H1 (cell line): ENCODE measurements at regions not wholly inside any gene's neighbourhood (a gene's known extent, or its start where the extent isn't known, plus 50 kb on each side); places are given as distances from the start of the nearest gene placed in this dataset.

Experiments used
- CTCF ChIA-PET: fragments of 300-600 bp; sonication (Branson Sonifier 250); formaldehyde crosslinking; loops from one replicate; lab custom pipeline; 2021; ENCODE audit not compliant: partially characterized antibody; lab: Charles Lee
- POLR2A ChIA-PET: fragments of 300-600 bp; sonication (Branson Sonifier 250); formaldehyde crosslinking; loops from one replicate; lab custom pipeline; 2021; ENCODE audit warnings: inconsistent platforms; ENCODE audit not compliant: partially characterized antibody; lab: Charles Lee
- DNase-seq, 2 experiments: peaks; one replicate each; pipeline versions ENCODE4 v3.0.0 to v3.0.0-alpha.2; 2010 to 2022; ENCODE audit warnings: low spot score in 2 of 2, low read depth in 1 of 2, mixed read lengths in 1 of 2
- FAIRE-seq: peaks from 2 replicates; lab custom pipeline; 2011; peaks lifted over from hg19 to GRCh38; lab: Jason Lieb, UNC
- H2AFZ ChIP-seq: 2 replicates; pipeline ENCODE4 v1.8.1; 2012; ENCODE audit warnings: low read length, inconsistent platforms
- H2AK5ac ChIP-seq: 2 replicates; pipeline ENCODE4 v1.6.1; 2013; ENCODE audit warnings: low read depth, low read length
- H2BK120ac ChIP-seq: replicated peaks from 2 replicates; pipeline ENCODE3; 2013; ENCODE audit warnings: low read depth, low read length, inconsistent platforms
- H2BK12ac ChIP-seq: 2 replicates; pipeline ENCODE4 v1.6.1; 2013; ENCODE audit warnings: low read depth, low read length
- H2BK15ac ChIP-seq: 2 replicates; pipeline ENCODE4 v1.6.1; 2013; ENCODE audit warnings: low read length
- H2BK20ac ChIP-seq: 2 replicates; pipeline ENCODE4 v1.6.1; 2013; ENCODE audit warnings: low read length
- H2BK5ac ChIP-seq: 2 replicates; pipeline ENCODE4 v1.6.1; 2013; ENCODE audit warnings: low read depth, low read length
- H3K14ac ChIP-seq: 2 replicates; pipeline ENCODE4 v1.6.1; 2013; ENCODE audit warnings: inconsistent platforms; ENCODE audit not compliant: insufficient read length
- H3K18ac ChIP-seq: 2 replicates; pipeline ENCODE4 v1.6.1; 2013; ENCODE audit warnings: low read length; ENCODE audit errors: extremely low read depth
- H3K23ac ChIP-seq: 2 replicates; pipeline ENCODE4 v1.6.1; 2013; ENCODE audit warnings: inconsistent platforms; ENCODE audit not compliant: insufficient read length
- H3K23me2 ChIP-seq: 2 replicates; pipeline ENCODE4 v1.6.1; 2013; ENCODE audit warnings: low read depth, low read length
- H3K27ac ChIP-seq: 2 replicates; pipeline ENCODE4 v1.6.1; 2011; ENCODE audit warnings: low read depth, low read length, inconsistent platforms
- H3K27me3 ChIP-seq, 4 experiments: replicated peaks in 1 of 4; 1 replicate in 1 of 4; 2 replicates in 3 of 4; pipeline versions ENCODE4 v1.6.1 to v1.8.1; 2011 to 2013; ENCODE audit warnings: low read length in 3 of 4, mild to moderate bottlenecking in 3 of 4, inconsistent platforms in 2 of 4, mixed read lengths in 2 of 4, moderate library complexity in 1 of 4; ENCODE audit not compliant: control insufficient read depth in 3 of 4, insufficient read depth in 3 of 4; ENCODE audit errors: extremely low read depth in 1 of 4
- H3K36me3 ChIP-seq, 4 experiments: 2 replicates each; pipeline versions ENCODE4 v1.6.1 to v1.8.1; 2011 to 2013; ENCODE audit warnings: mild to moderate bottlenecking in 4 of 4, low read length in 3 of 4, moderate library complexity in 2 of 4, control low read depth in 1 of 4, inconsistent platforms in 1 of 4; ENCODE audit not compliant: insufficient read depth in 4 of 4, control insufficient read depth in 2 of 4
- H3K4ac ChIP-seq: replicated peaks from 2 replicates; pipeline ENCODE3; 2013; ENCODE audit warnings: low read length, low read depth, mixed read lengths, inconsistent platforms; ENCODE audit not compliant: insufficient read length
- H3K4me1 ChIP-seq, 4 experiments: replicated peaks in 1 of 4; 1 replicate in 1 of 4; 2 replicates in 3 of 4; pipeline versions ENCODE4 v1.6.1 to v1.8.1; 2011 to 2013; ENCODE audit warnings: low read length in 3 of 4, inconsistent platforms in 2 of 4, mixed read lengths in 1 of 4; ENCODE audit not compliant: insufficient read depth in 4 of 4, control insufficient read depth in 3 of 4
- H3K4me2 ChIP-seq, 2 experiments: 2 replicates each; pipeline versions ENCODE4 v1.6.1 to v1.8.1; 2011 to 2013; ENCODE audit warnings: low read depth in 2 of 2, low read length in 2 of 2, control low read depth in 1 of 2, inconsistent platforms in 1 of 2, mild to moderate bottlenecking in 1 of 2; ENCODE audit not compliant: insufficient read depth in 1 of 2
- H3K4me3 ChIP-seq, 4 experiments: fragments of 200-600, 300-600 bp in 1 of 4; sonication (generic), shearing (Covaris generic), sonication (Bioruptor Twin) in 1 of 4; 2 replicates each; pipeline versions ENCODE4 v1.5.1 to v1.8.1; 2011 to 2016; ENCODE audit warnings: low read length in 4 of 4, low read depth in 3 of 4, control low read depth in 2 of 4, inconsistent platforms in 2 of 4, mild to moderate bottlenecking in 2 of 4, mixed read lengths in 1 of 4, moderate library complexity in 1 of 4; ENCODE audit not compliant: insufficient read depth in 2 of 4; ENCODE audit errors: extremely low read depth in 1 of 4
- H3K56ac ChIP-seq: replicated peaks from 2 replicates; pipeline ENCODE3; 2013; ENCODE audit warnings: low read depth, mild to moderate bottlenecking, mixed read lengths, low read length, inconsistent platforms; ENCODE audit not compliant: insufficient read length
- H3K79me1 ChIP-seq: 2 replicates; pipeline ENCODE4 v1.6.1; 2013; ENCODE audit warnings: low read depth, low read length, control low read depth
- H3K79me2 ChIP-seq, 2 experiments: 2 replicates each; pipeline versions ENCODE4 v1.6.1 to v1.8.1; 2012 to 2013; ENCODE audit warnings: low read length in 2 of 2, mild to moderate bottlenecking in 2 of 2, inconsistent platforms in 1 of 2; ENCODE audit not compliant: insufficient read depth in 2 of 2, control insufficient read depth in 1 of 2
- H3K9ac ChIP-seq, 4 experiments: replicated peaks in 1 of 4; 1 replicate in 1 of 4; 2 replicates in 3 of 4; pipeline versions ENCODE4 v1.6.1 to v1.8.1; 2011 to 2013; ENCODE audit warnings: low read depth in 3 of 4, low read length in 3 of 4, control low read depth in 2 of 4, mild to moderate bottlenecking in 2 of 4, moderate library complexity in 2 of 4, inconsistent platforms in 1 of 4; ENCODE audit errors: extremely low read depth in 1 of 4
- H3K9me3 ChIP-seq, 2 experiments: 2 replicates each; pipeline versions ENCODE4 v1.6.1 to v1.8.1; 2012 to 2013; ENCODE audit warnings: mild to moderate bottlenecking in 2 of 2, moderate library complexity in 2 of 2, control low read depth in 1 of 2, inconsistent platforms in 1 of 2, low read depth in 1 of 2, low read length in 1 of 2, mixed read lengths in 1 of 2; ENCODE audit not compliant: insufficient read depth in 2 of 2
- H4K20me1 ChIP-seq, 2 experiments: replicated peaks in 1 of 2; 2 replicates each; pipeline versions ENCODE3 to v1.8.1; 2011 to 2013; ENCODE audit warnings: inconsistent platforms in 2 of 2, low read length in 2 of 2, mild to moderate bottlenecking in 1 of 2; ENCODE audit not compliant: insufficient read depth in 2 of 2, control insufficient read depth in 1 of 2
- H4K5ac ChIP-seq: 2 replicates; pipeline ENCODE4 v1.6.1; 2013; ENCODE audit warnings: low read length, low read depth, mixed read lengths, inconsistent platforms; ENCODE audit not compliant: insufficient read length
- H4K8ac ChIP-seq: 2 replicates; pipeline ENCODE4 v1.8.0; 2013; ENCODE audit warnings: mild to moderate bottlenecking, moderate library complexity, low read length, inconsistent platforms; ENCODE audit not compliant: insufficient read depth; ENCODE audit errors: extremely low read depth
- H4K91ac ChIP-seq: replicated peaks from 2 replicates; pipeline ENCODE3; 2013; ENCODE audit warnings: low read length, mixed read lengths, inconsistent platforms; ENCODE audit not compliant: insufficient read length
- ATF2 ChIP-seq: IDR thresholded peaks from 2 replicates; pipeline ENCODE4 v1.6.1; 2012; ENCODE audit warnings: low read length, inconsistent platforms
- HDAC6 ChIP-seq: IDR thresholded peaks from one replicate; pipeline ENCODE4 v1.7.1; 2012; ENCODE audit warnings: low read depth, mild to moderate bottlenecking, inconsistent platforms, low read length, moderate library complexity
- PHF8 ChIP-seq: fragments of 200-600 bp; sonication (generic); conservative IDR thresholded peaks from 2 replicates; pipeline ENCODE4 v1.7.1; 2012; ENCODE audit warnings: low read depth, mild to moderate bottlenecking, inconsistent platforms, low read length, moderate library complexity
- SP2 ChIP-seq: IDR thresholded peaks from 2 replicates; pipeline ENCODE4 v1.6.1; 2012; ENCODE audit warnings: mild to moderate bottlenecking, low read length, inconsistent platforms
- SP4 ChIP-seq: IDR thresholded peaks from 2 replicates; pipeline ENCODE4 v1.6.1; 2012; ENCODE audit warnings: low read length, inconsistent platforms
- TAF1 ChIP-seq: IDR thresholded peaks from 2 replicates; pipeline ENCODE4 v1.6.1; 2011; ENCODE audit warnings: mild to moderate bottlenecking, low read depth, low read length
- ZNF274 ChIP-seq: IDR thresholded peaks from 2 replicates; pipeline ENCODE4 v1.7.0; 2012; ENCODE audit warnings: low read length, borderline replicate concordance; ENCODE audit errors: extremely low read depth
- WGBS, 2 experiments: shearing (Covaris generic) in 1 of 2; methylation state at CpG; one replicate each; pipeline versions ENCODE4 v1.1.6 to v1.1.7; 2013 to 2015; ENCODE audit warnings: low lambda C conversion rate in 2 of 2, mixed read lengths in 2 of 2, inconsistent platforms in 1 of 2, low coverage in 1 of 2, missing lambda C conversion rate in 1 of 2; ENCODE audit not compliant: insufficient replicate concordance in 2 of 2, insufficient coverage in 1 of 2, insufficient read length in 1 of 2; ENCODE audit errors: extremely low coverage in 1 of 2, missing lambda C conversion rate in 1 of 2; 5-methylcytosine and 5-hydroxymethylcytosine counted together

- CTCF ChIA-PET = interaction anchor here (0.8 kb wide), 1 partner anchor 189 kb away, joined by 4 read pairs; no protein-coding TSS in a partner anchor
Observed at GRCh38 chr16:9447195-9447551, 355.7 kb downstream of the HAPSTR1 start.

More at GRCh38 chr16:9447195-9447551, 355.7 kb downstream of the HAPSTR1 start:
- Histone ChIP-seq H2BK120ac (no peak overlapping the region), H2BK12ac (no peak overlapping the region), H4K8ac (no peak overlapping the region), H3K27ac (no peak overlapping the region), H4K20me1 (no peaks in the 10 kb centered on the region), H3K36me3 (no peaks in the 10 kb centered on the region), H3K79me1 (no peaks in the 10 kb centered on the region), H2BK20ac (no peak overlapping the region), H3K56ac (no peak overlapping the region), H2AFZ (no peak overlapping the region), H3K4me1 (peaks cover 2 to 8% (median 4%) of the 10 kb centered on the region in 4 experiments; a peak in 5 of 7 replicates), H3K14ac (no peak overlapping the region), H3K27me3 (peaks cover 0 to 1% (median 0%) of the 10 kb centered on the region in 4 experiments; a peak in 1 of 7 replicates), H3K23ac (no peak overlapping the region), H2BK15ac (no peak overlapping the region), H3K4me3 (no peak overlapping the region), H3K18ac (no peak overlapping the region), H4K91ac (no peak overlapping the region), H3K4ac (no peak overlapping the region), H3K79me2 (no peaks in the 10 kb centered on the region), H3K4me2 (no peak overlapping the region), H3K9ac (no peak overlapping the region), H3K9me3 (no peaks in the 10 kb centered on the region), H2BK5ac (no peak overlapping the region), H4K5ac (no peak overlapping the region), H3K23me2 (no peaks in the 10 kb centered on the region), H2AK5ac (no peak overlapping the region)
- FAIRE-seq = no peak
- WGBS, 2 experiments = 81% methylated on average over 2 of the region's 2 CpGs; no CpG with 5 or more reads in 1 of the 2 experiments
- no peak for TF ChIP-seq SP4
- TF ChIP-seq SP2 = no peak
- TF ChIP-seq PHF8 = no peak
- no peak for TF ChIP-seq TAF1
- no peak for TF ChIP-seq HDAC6
- no peak for TF ChIP-seq ZNF274
- TF ChIP-seq ATF2 = no peak
- POLR2A ChIA-PET = no interaction called here
- DNase-seq = no peak
